H1 (cell line): ENCODE measurements at regions not wholly inside any gene's neighbourhood (a gene's known extent, or its start where the extent isn't known, plus 50 kb on each side); places are given as distances from the start of the nearest gene placed in this dataset.

Source experiments
- CEBPB ChIP-seq: IDR thresholded peaks from 2 replicates; pipeline ENCODE4 v1.6.1; 2012; ENCODE audit warnings: low read depth, low read length
- CTCF ChIP-seq, 3 experiments: IDR thresholded peaks; 1 replicate in 2 of 3; 2 replicates in 1 of 3; pipeline versions ENCODE4 v1.5.1 to v1.6.1; 2011; ENCODE audit warnings: low read length in 3 of 3, mild to moderate bottlenecking in 3 of 3, inconsistent platforms in 2 of 3, low read depth in 1 of 3, moderate library complexity in 1 of 3; ENCODE audit not compliant: insufficient read depth in 1 of 3; ENCODE audit errors: control extremely low read depth in 1 of 3
- EZH2 ChIP-seq: fragments of 200-600 bp; sonication (generic); IDR thresholded peaks from 2 replicates; pipeline ENCODE4 v1.7.1; 2012; ENCODE audit warnings: low read depth, mild to moderate bottlenecking, moderate library complexity, low read length, inconsistent platforms; ENCODE audit not compliant: severe bottlenecking
- HDAC6 ChIP-seq: IDR thresholded peaks from one replicate; pipeline ENCODE4 v1.7.1; 2012; ENCODE audit warnings: low read depth, mild to moderate bottlenecking, inconsistent platforms, low read length, moderate library complexity
- JUN ChIP-seq: IDR thresholded peaks from 2 replicates; pipeline ENCODE4 v1.6.1; 2011; ENCODE audit warnings: low read depth, mild to moderate bottlenecking, improper control_type of control experiment, low read length
- POLR2AphosphoS5 ChIP-seq: IDR thresholded peaks from 2 replicates; pipeline ENCODE4 v1.6.1; 2011; ENCODE audit warnings: low read depth, low read length
- RAD21 ChIP-seq, 2 experiments: IDR thresholded peaks in 1 of 2; conservative IDR thresholded peaks in 1 of 2; 2 replicates each; pipeline ENCODE4 v1.6.1; 2011; ENCODE audit warnings: low read depth in 2 of 2, low read length in 2 of 2, improper control_type of control experiment in 1 of 2, inconsistent platforms in 1 of 2, mild to moderate bottlenecking in 1 of 2, moderate library complexity in 1 of 2
- RXRA ChIP-seq: IDR thresholded peaks from 2 replicates; pipeline ENCODE4 v1.6.1; 2011; ENCODE audit warnings: low read depth, mild to moderate bottlenecking, low read length, moderate library complexity; ENCODE audit not compliant: insufficient read depth
- SIRT6 ChIP-seq: IDR thresholded peaks from one replicate; pipeline ENCODE4 v1.7.1; 2012; ENCODE audit warnings: low read length, inconsistent platforms
- SRF ChIP-seq: IDR thresholded peaks from 2 replicates; pipeline ENCODE4 v1.6.1; 2011; ENCODE audit warnings: mild to moderate bottlenecking, low read depth, low read length, moderate library complexity
- USF2 ChIP-seq: IDR thresholded peaks from 2 replicates; pipeline ENCODE4 v1.6.1; 2011; ENCODE audit warnings: low read length, improper control_type of control experiment

- no peak for TF ChIP-seq CTCF (IDR thresholded peaks at IDR 0.05; ENCODE audit: control extremely low read depth in 1 of 3, insufficient read depth in 1 of 3, low read depth in 1 of 3, low read length in 3 of 3)
- TF ChIP-seq EZH2: no peak
- no peak for TF ChIP-seq RXRA
- no peak for TF ChIP-seq SRF
- no peak for TF ChIP-seq POLR2AphosphoS5
- no peak for TF ChIP-seq HDAC6
- TF ChIP-seq SIRT6: no peak
- no peak for TF ChIP-seq RAD21 (IDR thresholded peaks at IDR 0.05 in 1 of 2, conservative IDR thresholded peaks at IDR 0.05 in 1 of 2; ENCODE audit: low read depth in 2 of 2, low read length in 2 of 2)
- no peak for TF ChIP-seq USF2
- no peak for TF ChIP-seq CEBPB
- no peak for TF ChIP-seq JUN
Measured at GRCh38 chr10:110418218-110418617, 79.5 kb upstream of the DUSP5 start.
